ENCODE measurements at regions not wholly inside any gene's neighbourhood (a gene's known extent, or its start where the extent isn't known, plus 50 kb on each side); places are given as distances from the start of the nearest gene placed in this dataset.

DNA sequence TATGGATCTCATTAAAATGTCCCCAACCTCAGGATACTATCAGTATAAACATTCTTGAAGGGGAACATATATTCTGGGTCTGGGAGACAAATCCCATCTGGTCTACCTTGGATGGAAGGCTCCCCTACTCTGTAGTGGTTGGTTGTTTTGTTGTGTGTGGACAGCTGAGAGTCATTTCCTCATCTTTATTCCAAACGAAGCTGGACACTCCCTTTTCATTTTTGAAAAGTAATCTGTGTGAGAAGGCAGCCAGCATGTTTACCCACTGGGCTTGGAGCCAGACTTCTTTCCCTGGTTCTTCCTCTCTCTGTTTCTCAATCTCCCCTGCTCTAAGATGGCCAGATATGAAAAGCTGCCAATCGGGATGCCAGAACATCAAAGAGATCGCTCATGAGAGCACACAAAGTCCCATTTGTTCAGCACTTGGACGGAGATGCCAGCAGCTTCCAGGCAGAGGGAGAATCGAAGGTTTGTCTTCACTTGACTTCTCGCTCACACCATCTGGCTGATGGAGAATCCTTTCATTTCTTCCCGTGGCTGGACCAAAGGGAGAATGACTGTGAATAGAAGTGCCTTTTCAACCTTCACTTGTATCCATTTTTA, 108.1 kb upstream of the AGR3 start:
- TF ChIP-seq, protein P1, sequence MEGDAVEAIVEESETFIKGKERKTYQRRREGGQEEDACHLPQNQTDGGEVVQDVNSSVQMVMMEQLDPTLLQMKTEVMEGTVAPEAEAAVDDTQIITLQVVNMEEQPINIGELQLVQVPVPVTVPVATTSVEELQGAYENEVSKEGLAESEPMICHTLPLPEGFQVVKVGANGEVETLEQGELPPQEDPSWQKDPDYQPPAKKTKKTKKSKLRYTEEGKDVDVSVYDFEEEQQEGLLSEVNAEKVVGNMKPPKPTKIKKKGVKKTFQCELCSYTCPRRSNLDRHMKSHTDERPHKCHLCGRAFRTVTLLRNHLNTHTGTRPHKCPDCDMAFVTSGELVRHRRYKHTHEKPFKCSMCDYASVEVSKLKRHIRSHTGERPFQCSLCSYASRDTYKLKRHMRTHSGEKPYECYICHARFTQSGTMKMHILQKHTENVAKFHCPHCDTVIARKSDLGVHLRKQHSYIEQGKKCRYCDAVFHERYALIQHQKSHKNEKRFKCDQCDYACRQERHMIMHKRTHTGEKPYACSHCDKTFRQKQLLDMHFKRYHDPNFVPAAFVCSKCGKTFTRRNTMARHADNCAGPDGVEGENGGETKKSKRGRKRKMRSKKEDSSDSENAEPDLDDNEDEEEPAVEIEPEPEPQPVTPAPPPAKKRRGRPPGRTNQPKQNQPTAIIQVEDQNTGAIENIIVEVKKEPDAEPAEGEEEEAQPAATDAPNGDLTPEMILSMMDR (conservative IDR thresholded peaks at IDR 0.05 in 1 of 2, IDR thresholded peaks at IDR 0.05 in 1 of 2; ENCODE audit: extremely low read depth in 1 of 2, insufficient read depth in 1 of 2, low read depth in 1 of 2, low read length in 2 of 2) = no peak
- TF ChIP-seq EZH2 (IDR thresholded peaks at IDR 0.05; ENCODE audit: borderline replicate concordance, low read length) = no peak
